H1 (cell line): ENCODE measurements at regions not wholly inside any gene's neighbourhood (a gene's known extent, or its start where the extent isn't known, plus 50 kb on each side); places are given as distances from the start of the nearest gene placed in this dataset.

Experiments used
- ASH2L ChIP-seq: fragments of 200-600, 300-600 bp; sonication (generic); IDR thresholded peaks from one replicate; pipeline ENCODE4 v1.7.1; 2017; ENCODE audit warnings: low read length
- CHD1 ChIP-seq: IDR thresholded peaks from 2 replicates; pipeline ENCODE4 v1.6.1; 2012; ENCODE audit warnings: low read depth, low read length, improper control_type of control experiment
- CREB1 ChIP-seq: IDR thresholded peaks from 2 replicates; pipeline ENCODE4 v1.6.1; 2012; ENCODE audit warnings: inconsistent platforms
- CTCF ChIP-seq, 3 experiments: IDR thresholded peaks; 1 replicate in 2 of 3; 2 replicates in 1 of 3; pipeline versions ENCODE4 v1.5.1 to v1.6.1; 2011; ENCODE audit warnings: low read length in 3 of 3, mild to moderate bottlenecking in 3 of 3, inconsistent platforms in 2 of 3, low read depth in 1 of 3, moderate library complexity in 1 of 3; ENCODE audit not compliant: insufficient read depth in 1 of 3; ENCODE audit errors: control extremely low read depth in 1 of 3
- POU5F1 ChIP-seq: IDR thresholded peaks from 2 replicates; pipeline ENCODE4 v1.6.1; 2011; ENCODE audit warnings: low read depth, mild to moderate bottlenecking, low read length, moderate library complexity
- SRF ChIP-seq: IDR thresholded peaks from 2 replicates; pipeline ENCODE4 v1.6.1; 2011; ENCODE audit warnings: mild to moderate bottlenecking, low read depth, low read length, moderate library complexity

GRCh38 chr21:38917043-38917774, 111.5 kb downstream of the ETS2 start (continued):
- TF ChIP-seq CHD1 (no peak), CREB1 (no peak), POU5F1 (no peak), ASH2L (no peak), SRF (no peak), CTCF (IDR thresholded peaks at IDR 0.05; ENCODE audit: control extremely low read depth in 1 of 3, insufficient read depth in 1 of 3, low read depth in 1 of 3, low read length in 3 of 3) (no peak)
- TF ChIP-seq, all 59 proteins: peak for 0
